22Rv1 (cell line): ENCODE measurements at regions not wholly inside any gene's neighbourhood (a gene's known extent, or its start where the extent isn't known, plus 50 kb on each side); places are given as distances from the start of the nearest gene placed in this dataset.

Source experiments
- CTCF ChIP-seq: fragments of 450-650 bp; IDR thresholded peaks from 2 replicates; pipeline ENCODE4 v1.5.1; 2017; ENCODE audit warnings: mild to moderate bottlenecking
- ZFX ChIP-seq: fragments of 450-650 bp; IDR thresholded peaks from 2 replicates; pipeline ENCODE4 v1.6.1; 2017; ENCODE audit warnings: antibody characterized with exemption, borderline replicate concordance

- TF ChIP-seq CTCF: no peak
- no peak for TF ChIP-seq ZFX
These were observed 65.2 kb upstream of the CHST15 start for GRCh38 chr10:124158592-124158991.
